Cardiac fibroblast (primary cell): ENCODE measurements at regions not wholly inside any gene's neighbourhood (a gene's known extent, or its start where the extent isn't known, plus 50 kb on each side); places are given as distances from the start of the nearest gene placed in this dataset.
"Not testable (repeated sequence)": the region's sequence is repeated elsewhere in the genome, so short reads cannot be mapped to it uniquely, and the experiment has no call there.

Experiments used
- DNase-seq, 2 donors: peaks; one replicate each; pipeline versions ENCODE4 v3.0.0 to v3.0.0-alpha.2; 2010; ENCODE audit warnings: low read depth in 2 of 2
- H3K4me3 ChIP-seq, 2 donors: replicated peaks in 1 of 2; 1 replicate in 1 of 2; 2 replicates in 1 of 2; pipeline ENCODE4 v1.5.1; 2011; ENCODE audit warnings: low read depth in 2 of 2, low read length in 2 of 2, mild to moderate bottlenecking in 2 of 2, moderate library complexity in 1 of 2
- TF ChIP-seq, protein P1 (sequence below): IDR thresholded peaks from one replicate; pipeline ENCODE4 v1.5.1; 2011; ENCODE audit warnings: low read depth, mild to moderate bottlenecking, low read length, inconsistent platforms

DNA sequence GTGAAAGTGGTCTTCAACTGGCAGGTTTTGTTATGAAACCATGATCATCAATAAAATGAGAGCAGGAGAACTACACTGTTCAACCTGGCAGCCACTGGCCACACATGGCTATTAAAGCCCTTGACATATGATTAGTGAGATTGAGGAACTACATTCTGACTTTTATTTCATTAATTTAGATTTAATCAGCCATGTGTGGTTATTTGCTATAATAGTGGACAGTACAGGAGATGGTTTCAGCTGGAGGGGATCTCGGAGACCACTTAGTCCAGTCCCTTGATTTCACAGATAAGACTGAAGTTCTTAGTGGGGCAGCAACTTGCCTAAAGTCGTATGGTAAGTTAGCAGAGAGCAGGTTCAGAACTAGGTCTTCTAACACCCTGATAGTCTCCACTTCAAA, 111.7 kb upstream of the BMPER start:
- H3K4me3 ChIP-seq, result no peak overlapping the region
- DNase-seq, result no peak
- TF ChIP-seq, protein P1, sequence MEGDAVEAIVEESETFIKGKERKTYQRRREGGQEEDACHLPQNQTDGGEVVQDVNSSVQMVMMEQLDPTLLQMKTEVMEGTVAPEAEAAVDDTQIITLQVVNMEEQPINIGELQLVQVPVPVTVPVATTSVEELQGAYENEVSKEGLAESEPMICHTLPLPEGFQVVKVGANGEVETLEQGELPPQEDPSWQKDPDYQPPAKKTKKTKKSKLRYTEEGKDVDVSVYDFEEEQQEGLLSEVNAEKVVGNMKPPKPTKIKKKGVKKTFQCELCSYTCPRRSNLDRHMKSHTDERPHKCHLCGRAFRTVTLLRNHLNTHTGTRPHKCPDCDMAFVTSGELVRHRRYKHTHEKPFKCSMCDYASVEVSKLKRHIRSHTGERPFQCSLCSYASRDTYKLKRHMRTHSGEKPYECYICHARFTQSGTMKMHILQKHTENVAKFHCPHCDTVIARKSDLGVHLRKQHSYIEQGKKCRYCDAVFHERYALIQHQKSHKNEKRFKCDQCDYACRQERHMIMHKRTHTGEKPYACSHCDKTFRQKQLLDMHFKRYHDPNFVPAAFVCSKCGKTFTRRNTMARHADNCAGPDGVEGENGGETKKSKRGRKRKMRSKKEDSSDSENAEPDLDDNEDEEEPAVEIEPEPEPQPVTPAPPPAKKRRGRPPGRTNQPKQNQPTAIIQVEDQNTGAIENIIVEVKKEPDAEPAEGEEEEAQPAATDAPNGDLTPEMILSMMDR, result no peak

DNA sequence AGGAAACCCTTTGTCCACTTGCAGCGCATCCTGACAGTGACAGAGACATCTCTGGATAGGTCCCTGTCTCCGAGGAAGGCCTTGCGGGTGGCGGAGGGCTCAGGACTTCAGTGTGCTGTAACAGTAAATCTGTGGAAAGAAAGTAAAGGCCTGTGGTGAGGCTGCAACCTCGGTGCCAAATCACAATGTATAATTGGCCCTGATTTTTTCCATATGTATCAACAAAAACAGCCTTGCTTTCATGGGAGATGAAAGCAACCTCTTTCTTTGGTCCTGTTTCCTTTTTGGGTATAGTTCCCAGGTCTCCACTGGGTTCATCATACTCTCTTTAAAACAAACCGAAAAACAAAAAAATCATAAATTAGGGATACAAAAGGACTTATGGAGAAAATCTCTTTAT, 110.9 kb upstream of the BMPER start:
- no peak for DNase-seq
- TF ChIP-seq, protein P1, result no peak
- no peak overlapping the region for H3K4me3 ChIP-seq

DNA sequence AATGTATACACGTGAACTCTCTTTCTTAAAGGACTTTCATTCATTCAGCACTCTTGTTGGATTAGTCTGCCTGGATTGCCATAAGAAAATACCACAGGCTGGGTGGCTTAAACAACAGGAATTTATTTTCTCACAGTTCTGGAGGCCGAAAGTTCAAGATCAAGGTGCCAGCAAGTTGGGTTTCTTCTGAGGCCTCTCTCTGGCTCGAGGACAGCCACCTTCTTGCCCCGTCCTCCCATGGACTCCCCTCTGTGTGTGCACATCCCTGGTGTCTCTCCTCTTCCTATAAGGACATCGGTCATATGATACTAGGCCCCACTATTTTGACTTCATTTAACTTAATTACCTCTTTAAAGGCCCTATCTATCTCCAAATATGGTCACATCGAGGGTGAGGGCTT, 110.4 kb upstream of the BMPER start:
- TF ChIP-seq, protein P1, result no peak
- H3K4me3 ChIP-seq, result no peak overlapping the region
- DNase-seq, result no peak

DNA sequence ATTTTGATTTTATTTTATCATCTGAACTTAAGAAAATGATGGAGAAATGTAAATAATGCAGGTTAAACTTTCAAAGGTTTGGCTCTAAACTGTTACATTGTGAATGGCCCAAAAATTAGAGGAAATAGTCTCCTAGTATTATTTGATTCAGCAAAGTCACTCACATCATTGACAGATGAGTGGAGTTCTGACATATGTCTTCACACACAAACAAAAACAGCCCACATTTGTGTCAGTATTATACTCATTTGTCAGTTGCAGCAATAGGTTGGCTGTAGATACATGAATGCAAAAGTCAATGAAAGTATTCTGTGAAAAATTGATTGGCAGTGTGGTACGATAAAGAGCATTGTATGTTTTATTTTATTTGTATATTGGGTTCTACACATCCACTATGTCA, 108.8 kb upstream of the BMPER start:
- no peak for DNase-seq
- TF ChIP-seq, protein P1, result no peak

DNA sequence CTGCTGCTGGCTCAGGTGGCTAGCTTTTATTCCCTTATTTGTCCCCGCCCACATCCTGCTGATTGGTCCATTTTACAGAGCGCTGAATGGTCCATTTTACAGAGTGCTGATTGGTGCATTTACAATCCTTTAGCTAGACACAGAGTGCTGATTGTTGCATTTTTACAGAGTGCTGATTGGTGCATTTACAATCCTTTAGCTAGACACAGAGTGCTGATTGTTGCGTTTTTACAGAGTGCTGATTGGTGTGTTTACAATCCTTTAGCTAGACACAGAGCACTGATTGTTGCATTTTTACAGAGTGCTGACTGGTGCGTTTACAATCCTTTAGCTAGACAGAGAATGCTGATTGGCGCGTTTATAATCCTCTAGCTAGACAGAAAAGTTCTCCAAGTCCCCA, 107.8 kb upstream of the BMPER start:
- not testable (repeated sequence) for H3K4me3 ChIP-seq, DNase-seq

More for the DNA sequence above, 108.8 kb upstream of the BMPER start:
- H3K4me3 ChIP-seq, result no peak overlapping the region

DNA sequence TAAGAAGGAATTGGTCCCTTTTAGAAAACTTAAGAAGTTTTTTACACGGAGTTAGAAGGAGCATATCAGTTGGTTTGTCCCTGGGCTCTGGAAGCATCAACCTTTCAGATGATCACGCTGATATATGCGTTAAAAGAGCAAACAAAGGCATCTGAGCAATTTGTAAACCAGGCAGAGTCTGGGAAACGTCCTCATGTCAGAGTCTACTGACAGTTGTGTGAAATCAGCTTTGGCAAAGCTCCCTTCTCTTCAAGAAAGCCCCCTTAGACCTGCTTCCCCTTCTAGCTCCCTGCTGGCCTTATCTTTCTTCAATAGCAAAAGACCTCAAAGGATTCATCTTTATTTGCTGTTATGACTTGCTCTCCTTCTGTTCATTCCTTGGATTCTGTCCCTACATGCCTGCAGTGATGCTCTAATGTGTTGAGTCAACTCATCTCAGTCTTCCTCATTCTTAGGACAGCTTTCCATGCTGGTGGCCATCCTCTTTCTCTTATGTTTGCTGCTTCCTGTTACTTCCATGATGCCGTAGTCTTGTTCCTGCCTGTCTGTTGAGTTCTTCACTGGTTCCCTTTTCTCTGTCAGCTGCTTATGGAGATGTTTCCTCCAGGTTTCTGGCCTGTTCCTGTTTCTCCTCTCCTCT, 106.5 kb upstream of the BMPER start:
- DNase-seq, result no peak
- H3K4me3 ChIP-seq, result no peak overlapping the region
- TF ChIP-seq, protein P1, result no peak

DNA sequence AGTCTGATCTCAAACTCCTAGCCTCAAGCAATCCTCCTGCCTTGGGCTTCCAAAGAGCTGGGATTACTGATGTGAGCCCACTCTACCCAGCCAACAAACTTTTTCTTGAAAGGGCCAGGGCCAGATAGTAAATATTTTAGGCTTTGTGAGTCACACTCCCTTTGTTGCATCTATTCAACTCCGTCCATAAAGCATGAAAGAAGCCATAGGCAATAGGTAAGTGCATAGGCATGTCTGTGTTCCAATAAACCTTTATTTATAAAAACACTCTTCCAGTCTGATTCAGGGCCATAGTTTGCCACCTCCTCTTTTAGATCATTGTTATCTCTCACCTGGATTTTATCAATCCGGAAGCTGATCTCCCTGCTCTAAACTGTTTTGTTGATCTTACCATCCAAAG, 105.6 kb upstream of the BMPER start:
- TF ChIP-seq, protein P1, result no peak
- H3K4me3 ChIP-seq, result no peak overlapping the region
- no peak for DNase-seq
